ENCODE measurements at regions not wholly inside any gene's neighbourhood (a gene's known extent, or its start where the extent isn't known, plus 50 kb on each side); places are given as distances from the start of the nearest gene placed in this dataset.

DNA sequence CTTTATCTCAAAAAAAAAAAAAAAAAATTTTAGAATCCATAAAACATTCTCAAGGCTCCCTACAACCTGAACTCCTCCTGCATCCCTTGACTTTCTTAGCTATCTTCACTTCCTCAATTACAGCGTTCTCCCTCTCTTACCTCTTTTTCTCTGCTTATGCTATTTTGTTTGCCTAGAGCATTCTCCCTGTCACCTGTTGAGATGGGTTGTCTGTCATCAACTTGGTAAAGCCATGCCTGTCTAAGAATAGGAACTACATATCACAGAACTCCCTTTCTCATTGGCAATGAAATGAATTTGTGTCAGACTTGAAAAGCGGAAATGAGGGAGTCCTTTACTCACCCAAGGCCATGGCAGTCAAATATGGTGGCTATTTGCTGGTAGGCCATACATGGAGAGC is 129.6 kb upstream of the CACHD1 start:
- no peak for TF ChIP-seq CTCF (tag by site-specific recombination; IDR thresholded peaks at IDR 0.05)
- TF ChIP-seq SALL2 (tag by site-specific recombination; IDR thresholded peaks at IDR 0.05; ENCODE audit: borderline replicate concordance) = no peak
- no peak for TF ChIP-seq ZNF707 (tag by site-specific recombination; IDR thresholded peaks at IDR 0.05)
- TF ChIP-seq ZNF274 (IDR thresholded peaks at IDR 0.05; ENCODE audit: low read length) = no peak
- no peak for TF ChIP-seq ZNF274 (tag by site-specific recombination; IDR thresholded peaks at IDR 0.05; ENCODE audit: borderline replicate concordance)
- no peak for TF ChIP-seq ZSCAN18 (tag by site-specific recombination; IDR thresholded peaks at IDR 0.05)
- no peak for TF ChIP-seq ZNF48 (tag by site-specific recombination; IDR thresholded peaks at IDR 0.05)
- TF ChIP-seq, protein P1, sequence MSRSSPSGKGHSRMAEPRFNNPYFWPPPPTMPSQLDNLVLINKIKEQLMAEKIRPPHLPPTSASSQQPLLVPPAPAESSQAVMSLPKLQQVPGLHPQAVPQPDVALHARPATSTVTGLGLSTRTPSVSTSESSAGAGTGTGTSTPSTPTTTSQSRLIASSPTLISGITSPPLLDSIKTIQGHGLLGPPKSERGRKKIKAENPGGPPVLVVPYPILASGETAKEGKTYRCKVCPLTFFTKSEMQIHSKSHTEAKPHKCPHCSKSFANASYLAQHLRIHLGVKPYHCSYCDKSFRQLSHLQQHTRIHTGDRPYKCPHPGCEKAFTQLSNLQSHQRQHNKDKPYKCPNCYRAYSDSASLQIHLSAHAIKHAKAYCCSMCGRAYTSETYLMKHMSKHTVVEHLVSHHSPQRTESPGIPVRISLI (tag by site-specific recombination; IDR thresholded peaks at IDR 0.05) = no peak

Measured in HEK293 (cell line).